Hepatocyte (in vitro differentiated cells): ENCODE measurements at regions not wholly inside any gene's neighbourhood (a gene's known extent, or its start where the extent isn't known, plus 50 kb on each side); places are given as distances from the start of the nearest gene placed in this dataset.

Experiments
- EZH2 ChIP-seq: fragments of 200-600 bp; sonication (generic); IDR thresholded peaks from 2 replicates; pipeline ENCODE4 v1.6.1; 2016; ENCODE audit warnings: antibody characterized with exemption, mild to moderate bottlenecking, borderline replicate concordance
- TF ChIP-seq, protein P1 (sequence below): fragments of 200-600 bp; sonication (generic); IDR thresholded peaks from 2 replicates; pipeline ENCODE4 v1.5.1; 2016; ENCODE audit warnings: antibody characterized with exemption, mild to moderate bottlenecking; ENCODE audit not compliant: poor library complexity

- TF ChIP-seq, protein P1, sequence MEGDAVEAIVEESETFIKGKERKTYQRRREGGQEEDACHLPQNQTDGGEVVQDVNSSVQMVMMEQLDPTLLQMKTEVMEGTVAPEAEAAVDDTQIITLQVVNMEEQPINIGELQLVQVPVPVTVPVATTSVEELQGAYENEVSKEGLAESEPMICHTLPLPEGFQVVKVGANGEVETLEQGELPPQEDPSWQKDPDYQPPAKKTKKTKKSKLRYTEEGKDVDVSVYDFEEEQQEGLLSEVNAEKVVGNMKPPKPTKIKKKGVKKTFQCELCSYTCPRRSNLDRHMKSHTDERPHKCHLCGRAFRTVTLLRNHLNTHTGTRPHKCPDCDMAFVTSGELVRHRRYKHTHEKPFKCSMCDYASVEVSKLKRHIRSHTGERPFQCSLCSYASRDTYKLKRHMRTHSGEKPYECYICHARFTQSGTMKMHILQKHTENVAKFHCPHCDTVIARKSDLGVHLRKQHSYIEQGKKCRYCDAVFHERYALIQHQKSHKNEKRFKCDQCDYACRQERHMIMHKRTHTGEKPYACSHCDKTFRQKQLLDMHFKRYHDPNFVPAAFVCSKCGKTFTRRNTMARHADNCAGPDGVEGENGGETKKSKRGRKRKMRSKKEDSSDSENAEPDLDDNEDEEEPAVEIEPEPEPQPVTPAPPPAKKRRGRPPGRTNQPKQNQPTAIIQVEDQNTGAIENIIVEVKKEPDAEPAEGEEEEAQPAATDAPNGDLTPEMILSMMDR: no peak
- no peak for TF ChIP-seq EZH2
Measured at GRCh38 chr11:92480499-92480898, 255.9 kb downstream of the FAT3 start.
